ENCODE measurements at regions not wholly inside any gene's neighbourhood (a gene's known extent, or its start where the extent isn't known, plus 50 kb on each side); places are given as distances from the start of the nearest gene placed in this dataset.

DNA sequence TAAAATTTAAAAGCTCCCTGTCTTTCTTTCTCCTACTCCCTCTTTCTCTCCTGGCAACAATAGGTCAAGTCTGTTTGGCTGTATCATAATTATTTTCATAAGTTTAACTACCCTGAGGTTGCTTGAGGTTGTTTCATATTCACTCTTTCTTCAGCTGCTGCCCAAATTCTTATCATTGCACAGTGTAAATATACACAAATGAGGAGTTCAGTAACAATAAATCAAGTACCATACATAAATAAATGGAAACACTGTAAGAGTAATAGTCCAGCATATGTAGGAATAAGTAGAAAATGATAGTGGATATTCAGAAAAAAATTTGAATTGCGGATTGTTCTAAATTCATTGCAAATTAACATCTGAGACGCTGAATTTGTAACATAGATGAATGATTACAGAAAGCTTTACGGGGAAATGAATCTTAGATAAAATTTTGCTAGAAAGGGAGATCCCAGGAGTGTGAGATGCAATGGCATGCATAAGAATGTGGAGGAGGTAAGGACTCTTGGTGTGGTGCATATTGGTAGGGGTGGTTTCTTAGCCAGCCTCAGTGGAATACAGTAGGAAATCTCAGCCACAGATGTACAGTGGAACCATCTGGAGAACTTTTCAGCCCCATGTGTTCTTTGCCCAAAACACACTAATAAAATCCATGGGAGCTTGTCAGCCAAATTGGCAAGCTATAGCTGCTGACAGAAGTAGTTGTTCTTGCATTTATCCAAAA lies 480.7 kb downstream of the HTR1B start:
- TF ChIP-seq, protein P1, sequence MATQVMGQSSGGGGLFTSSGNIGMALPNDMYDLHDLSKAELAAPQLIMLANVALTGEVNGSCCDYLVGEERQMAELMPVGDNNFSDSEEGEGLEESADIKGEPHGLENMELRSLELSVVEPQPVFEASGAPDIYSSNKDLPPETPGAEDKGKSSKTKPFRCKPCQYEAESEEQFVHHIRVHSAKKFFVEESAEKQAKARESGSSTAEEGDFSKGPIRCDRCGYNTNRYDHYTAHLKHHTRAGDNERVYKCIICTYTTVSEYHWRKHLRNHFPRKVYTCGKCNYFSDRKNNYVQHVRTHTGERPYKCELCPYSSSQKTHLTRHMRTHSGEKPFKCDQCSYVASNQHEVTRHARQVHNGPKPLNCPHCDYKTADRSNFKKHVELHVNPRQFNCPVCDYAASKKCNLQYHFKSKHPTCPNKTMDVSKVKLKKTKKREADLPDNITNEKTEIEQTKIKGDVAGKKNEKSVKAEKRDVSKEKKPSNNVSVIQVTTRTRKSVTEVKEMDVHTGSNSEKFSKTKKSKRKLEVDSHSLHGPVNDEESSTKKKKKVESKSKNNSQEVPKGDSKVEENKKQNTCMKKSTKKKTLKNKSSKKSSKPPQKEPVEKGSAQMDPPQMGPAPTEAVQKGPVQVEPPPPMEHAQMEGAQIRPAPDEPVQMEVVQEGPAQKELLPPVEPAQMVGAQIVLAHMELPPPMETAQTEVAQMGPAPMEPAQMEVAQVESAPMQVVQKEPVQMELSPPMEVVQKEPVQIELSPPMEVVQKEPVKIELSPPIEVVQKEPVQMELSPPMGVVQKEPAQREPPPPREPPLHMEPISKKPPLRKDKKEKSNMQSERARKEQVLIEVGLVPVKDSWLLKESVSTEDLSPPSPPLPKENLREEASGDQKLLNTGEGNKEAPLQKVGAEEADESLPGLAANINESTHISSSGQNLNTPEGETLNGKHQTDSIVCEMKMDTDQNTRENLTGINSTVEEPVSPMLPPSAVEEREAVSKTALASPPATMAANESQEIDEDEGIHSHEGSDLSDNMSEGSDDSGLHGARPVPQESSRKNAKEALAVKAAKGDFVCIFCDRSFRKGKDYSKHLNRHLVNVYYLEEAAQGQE (IDR thresholded peaks at IDR 0.05; ENCODE audit: insufficient read depth in 1 of 2, low read depth in 2 of 2, low read length in 2 of 2): no peak
- TF ChIP-seq TAF1 (IDR thresholded peaks at IDR 0.05; ENCODE audit: borderline replicate concordance, insufficient read depth, low read length) (no peak), FOXP2 (optimal IDR thresholded peaks at IDR 0.05; ENCODE audit: borderline replicate concordance, extremely low read depth, extremely low read length, insufficient read depth) (no peak), SIN3A (IDR thresholded peaks at IDR 0.05; ENCODE audit: borderline replicate concordance, insufficient read depth, low read length) (no peak), POLR2AphosphoS5 (IDR thresholded peaks at IDR 0.05; ENCODE audit: low read depth, low read length) (no peak)

DNA sequence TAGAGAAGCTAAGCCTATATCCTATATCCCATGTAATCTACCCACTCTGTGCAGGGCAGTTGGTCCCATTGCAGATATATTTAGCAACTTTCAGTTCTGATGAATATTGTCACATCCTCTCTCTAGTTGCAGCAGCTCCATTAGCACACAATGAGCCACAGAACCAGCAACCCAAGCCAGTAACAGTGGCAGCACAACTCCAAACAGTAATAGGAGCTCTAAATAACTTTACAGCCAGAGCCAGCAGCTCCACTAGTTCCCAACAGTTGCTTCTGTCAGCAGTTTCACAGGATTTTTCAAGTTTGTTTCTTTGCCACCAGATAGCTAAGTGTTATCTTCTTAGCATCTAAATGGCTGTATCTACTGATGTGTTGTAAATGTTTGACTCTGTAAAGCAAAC lies 490.8 kb downstream of the HTR1B start:
- TF ChIP-seq SIN3A (IDR thresholded peaks at IDR 0.05; ENCODE audit: borderline replicate concordance, insufficient read depth, low read length) (no peak), POLR2AphosphoS5 (IDR thresholded peaks at IDR 0.05; ENCODE audit: low read depth, low read length) (no peak), TAF1 (IDR thresholded peaks at IDR 0.05; ENCODE audit: borderline replicate concordance, insufficient read depth, low read length) (no peak), FOXP2 (optimal IDR thresholded peaks at IDR 0.05; ENCODE audit: borderline replicate concordance, extremely low read depth, extremely low read length, insufficient read depth) (no peak)
- TF ChIP-seq, protein P1 (IDR thresholded peaks at IDR 0.05; ENCODE audit: insufficient read depth in 1 of 2, low read depth in 2 of 2, low read length in 2 of 2): no peak

GRCh38 chr6:76942203-76942966 lies 520.9 kb downstream of the HTR1B start:
- TF ChIP-seq POLR2AphosphoS5 (IDR thresholded peaks at IDR 0.05; ENCODE audit: low read depth, low read length) (no peak), SIN3A (IDR thresholded peaks at IDR 0.05; ENCODE audit: borderline replicate concordance, insufficient read depth, low read length) (no peak), FOXP2 (optimal IDR thresholded peaks at IDR 0.05; ENCODE audit: borderline replicate concordance, extremely low read depth, extremely low read length, insufficient read depth) (no peak), TAF1 (IDR thresholded peaks at IDR 0.05; ENCODE audit: borderline replicate concordance, insufficient read depth, low read length) (no peak)
- TF ChIP-seq, protein P1 (IDR thresholded peaks at IDR 0.05; ENCODE audit: insufficient read depth in 1 of 2, low read depth in 2 of 2, low read length in 2 of 2): no peak

GRCh38 chr6:76940191-76940590 lies 523.1 kb downstream of the HTR1B start:
- no peak for TF ChIP-seq SIN3A (IDR thresholded peaks at IDR 0.05; ENCODE audit: borderline replicate concordance, insufficient read depth, low read length)

GRCh38 chr6:76914737-76915136 lies 548.6 kb downstream of the HTR1B start:
- TF ChIP-seq, protein P1 (IDR thresholded peaks at IDR 0.05; ENCODE audit: insufficient read depth in 1 of 2, low read depth in 2 of 2, low read length in 2 of 2): no peak
- TF ChIP-seq POLR2AphosphoS5 (IDR thresholded peaks at IDR 0.05; ENCODE audit: low read depth, low read length): no peak
- TF ChIP-seq FOXP2 (optimal IDR thresholded peaks at IDR 0.05; ENCODE audit: borderline replicate concordance, extremely low read depth, extremely low read length, insufficient read depth): no peak
- TF ChIP-seq TAF1 (IDR thresholded peaks at IDR 0.05; ENCODE audit: borderline replicate concordance, insufficient read depth, low read length): no peak
- no peak for TF ChIP-seq SIN3A (IDR thresholded peaks at IDR 0.05; ENCODE audit: borderline replicate concordance, insufficient read depth, low read length)

Measured in PFSK-1 (cell line).